GM23338 (cell line): ENCODE measurements at regions not wholly inside any gene's neighbourhood (a gene's known extent, or its start where the extent isn't known, plus 50 kb on each side); places are given as distances from the start of the nearest gene placed in this dataset.

Experiments
- JUNB ChIP-seq: IDR thresholded peaks from one replicate; pipeline ENCODE4 v1.6.1; 2016; ENCODE audit warnings: antibody characterized with exemption; ENCODE audit not compliant: unreplicated experiment
- STAT1 ChIP-seq: IDR thresholded peaks from one replicate; pipeline ENCODE4 v1.6.1; 2016; ENCODE audit warnings: antibody characterized with exemption; ENCODE audit not compliant: unreplicated experiment
- ZNF114 ChIP-seq: fragments of 250-450 bp; sonication (Bioruptor Pico); IDR thresholded peaks from 2 replicates; pipeline ENCODE4 v1.5.0; 2020; ENCODE audit warnings: mild to moderate bottlenecking, moderate library complexity
- ZNF331 ChIP-seq: fragments of 250-450 bp; sonication (Bioruptor Pico); IDR thresholded peaks from 2 replicates; pipeline ENCODE4 v1.5.0; 2020; ENCODE audit warnings: low read depth, mild to moderate bottlenecking, moderate library complexity
- ZNF462 ChIP-seq: fragments of 250-450 bp; sonication (Bioruptor Pico); IDR thresholded peaks from 2 replicates; pipeline ENCODE4 v1.5.0; 2020; ENCODE audit warnings: mild to moderate bottlenecking, moderate library complexity
- TF ChIP-seq, protein P1 (sequence below), 2 experiments: fragments of 200-600 bp in 1 of 2; sonication (generic) in 1 of 2; conservative IDR thresholded peaks; 2 replicates each; pipeline versions ENCODE4 v1.5.1 to v1.6.1; 2016 to 2017; ENCODE audit warnings: antibody characterized with exemption in 2 of 2, low read depth in 2 of 2, mild to moderate bottlenecking in 2 of 2, moderate library complexity in 1 of 2
- TF ChIP-seq, protein P2 (sequence below): IDR thresholded peaks from one replicate; pipeline ENCODE4 v1.6.1; 2018; ENCODE audit warnings: antibody characterized with exemption; ENCODE audit not compliant: unreplicated experiment

- TF ChIP-seq ZNF462 (CRISPR knock-in tag) (no peak), ZNF331 (CRISPR knock-in tag) (no peak), STAT1 (no peak), JUNB (no peak), ZNF114 (no peak)
- TF ChIP-seq, protein P1, sequence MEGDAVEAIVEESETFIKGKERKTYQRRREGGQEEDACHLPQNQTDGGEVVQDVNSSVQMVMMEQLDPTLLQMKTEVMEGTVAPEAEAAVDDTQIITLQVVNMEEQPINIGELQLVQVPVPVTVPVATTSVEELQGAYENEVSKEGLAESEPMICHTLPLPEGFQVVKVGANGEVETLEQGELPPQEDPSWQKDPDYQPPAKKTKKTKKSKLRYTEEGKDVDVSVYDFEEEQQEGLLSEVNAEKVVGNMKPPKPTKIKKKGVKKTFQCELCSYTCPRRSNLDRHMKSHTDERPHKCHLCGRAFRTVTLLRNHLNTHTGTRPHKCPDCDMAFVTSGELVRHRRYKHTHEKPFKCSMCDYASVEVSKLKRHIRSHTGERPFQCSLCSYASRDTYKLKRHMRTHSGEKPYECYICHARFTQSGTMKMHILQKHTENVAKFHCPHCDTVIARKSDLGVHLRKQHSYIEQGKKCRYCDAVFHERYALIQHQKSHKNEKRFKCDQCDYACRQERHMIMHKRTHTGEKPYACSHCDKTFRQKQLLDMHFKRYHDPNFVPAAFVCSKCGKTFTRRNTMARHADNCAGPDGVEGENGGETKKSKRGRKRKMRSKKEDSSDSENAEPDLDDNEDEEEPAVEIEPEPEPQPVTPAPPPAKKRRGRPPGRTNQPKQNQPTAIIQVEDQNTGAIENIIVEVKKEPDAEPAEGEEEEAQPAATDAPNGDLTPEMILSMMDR (conservative IDR thresholded peaks at IDR 0.05; ENCODE audit: low read depth in 2 of 2): no peak
- TF ChIP-seq, protein P2, sequence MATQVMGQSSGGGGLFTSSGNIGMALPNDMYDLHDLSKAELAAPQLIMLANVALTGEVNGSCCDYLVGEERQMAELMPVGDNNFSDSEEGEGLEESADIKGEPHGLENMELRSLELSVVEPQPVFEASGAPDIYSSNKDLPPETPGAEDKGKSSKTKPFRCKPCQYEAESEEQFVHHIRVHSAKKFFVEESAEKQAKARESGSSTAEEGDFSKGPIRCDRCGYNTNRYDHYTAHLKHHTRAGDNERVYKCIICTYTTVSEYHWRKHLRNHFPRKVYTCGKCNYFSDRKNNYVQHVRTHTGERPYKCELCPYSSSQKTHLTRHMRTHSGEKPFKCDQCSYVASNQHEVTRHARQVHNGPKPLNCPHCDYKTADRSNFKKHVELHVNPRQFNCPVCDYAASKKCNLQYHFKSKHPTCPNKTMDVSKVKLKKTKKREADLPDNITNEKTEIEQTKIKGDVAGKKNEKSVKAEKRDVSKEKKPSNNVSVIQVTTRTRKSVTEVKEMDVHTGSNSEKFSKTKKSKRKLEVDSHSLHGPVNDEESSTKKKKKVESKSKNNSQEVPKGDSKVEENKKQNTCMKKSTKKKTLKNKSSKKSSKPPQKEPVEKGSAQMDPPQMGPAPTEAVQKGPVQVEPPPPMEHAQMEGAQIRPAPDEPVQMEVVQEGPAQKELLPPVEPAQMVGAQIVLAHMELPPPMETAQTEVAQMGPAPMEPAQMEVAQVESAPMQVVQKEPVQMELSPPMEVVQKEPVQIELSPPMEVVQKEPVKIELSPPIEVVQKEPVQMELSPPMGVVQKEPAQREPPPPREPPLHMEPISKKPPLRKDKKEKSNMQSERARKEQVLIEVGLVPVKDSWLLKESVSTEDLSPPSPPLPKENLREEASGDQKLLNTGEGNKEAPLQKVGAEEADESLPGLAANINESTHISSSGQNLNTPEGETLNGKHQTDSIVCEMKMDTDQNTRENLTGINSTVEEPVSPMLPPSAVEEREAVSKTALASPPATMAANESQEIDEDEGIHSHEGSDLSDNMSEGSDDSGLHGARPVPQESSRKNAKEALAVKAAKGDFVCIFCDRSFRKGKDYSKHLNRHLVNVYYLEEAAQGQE: no peak
Measured at GRCh38 chr7:25859412-25860274, 292.4 kb upstream of the NFE2L3 start (continued).
